ENCODE measurements at regions not wholly inside any gene's neighbourhood (a gene's known extent, or its start where the extent isn't known, plus 50 kb on each side); places are given as distances from the start of the nearest gene placed in this dataset.
"Not testable (repeated sequence)": the region's sequence is repeated elsewhere in the genome, so short reads cannot be mapped to it uniquely, and the experiment has no call there.

DNA sequence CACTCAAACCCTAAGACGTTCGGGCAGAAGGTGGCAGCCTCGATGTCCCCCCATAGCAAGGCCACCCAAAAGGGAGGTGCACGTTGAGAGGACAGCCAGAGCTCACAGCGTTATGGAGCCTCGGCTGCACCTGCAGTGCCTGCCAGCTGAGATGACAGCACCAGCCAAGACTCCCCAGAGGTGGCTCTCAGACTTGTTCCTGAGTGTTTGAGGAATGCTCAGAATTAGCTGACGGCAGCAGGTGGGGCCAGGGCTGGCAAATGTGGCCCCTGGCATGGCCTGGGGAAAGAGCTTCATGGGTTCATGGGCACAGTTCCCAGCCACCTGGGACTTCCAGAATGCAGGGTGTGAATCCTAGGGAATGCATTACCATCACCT lies 177.8 kb downstream of the KLF13 start:
- no peaks in the 10 kb centered on the region for H3K27me3 ChIP-seq
- peaks cover 0 to 6% (median 0%) of the 10 kb centered on the region in 3 donors for H3K36me3 ChIP-seq
- intact Hi-C loops (cut with DNase I; ENCODE audit: low total_unique reads), result no loop called here
- no peak overlapping the region for H3K4me3 ChIP-seq
- no peak for DNase-seq
- H3K27ac ChIP-seq, result no peak overlapping the region
- H3K4me1 ChIP-seq, result no peaks in the 10 kb centered on the region
- TF ChIP-seq CTCF (IDR thresholded peaks at IDR 0.05), result no peak
- H3K9me3 ChIP-seq, result no peaks in the 10 kb centered on the region

DNA sequence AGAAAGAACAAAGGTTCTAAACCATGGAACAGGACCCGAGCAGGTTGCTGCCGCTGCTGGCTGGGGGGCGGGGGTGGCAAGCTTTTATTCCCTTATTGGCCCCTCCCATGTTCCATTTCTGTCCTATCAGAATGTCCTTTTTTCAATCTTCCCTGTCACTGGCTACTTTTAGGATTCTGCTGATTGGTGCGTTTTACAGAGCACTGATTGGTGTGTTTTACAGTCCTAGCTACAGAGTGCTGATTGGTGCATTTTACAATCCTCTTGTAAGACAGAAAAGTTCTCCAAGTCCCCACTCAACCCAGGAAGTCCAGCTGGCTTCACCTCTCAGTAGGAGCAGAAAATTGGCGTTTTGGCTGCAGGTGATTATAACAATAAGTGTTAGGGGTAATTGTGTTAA lies 180.9 kb downstream of the KLF13 start:
- H3K27ac ChIP-seq; intact Hi-C loops (cut with DNase I; ENCODE audit: low total_unique reads); H3K9me3 ChIP-seq; H3K36me3 ChIP-seq; DNase-seq; H3K27me3 ChIP-seq; H3K4me3 ChIP-seq; H3K4me1 ChIP-seq: not testable (repeated sequence)

DNA sequence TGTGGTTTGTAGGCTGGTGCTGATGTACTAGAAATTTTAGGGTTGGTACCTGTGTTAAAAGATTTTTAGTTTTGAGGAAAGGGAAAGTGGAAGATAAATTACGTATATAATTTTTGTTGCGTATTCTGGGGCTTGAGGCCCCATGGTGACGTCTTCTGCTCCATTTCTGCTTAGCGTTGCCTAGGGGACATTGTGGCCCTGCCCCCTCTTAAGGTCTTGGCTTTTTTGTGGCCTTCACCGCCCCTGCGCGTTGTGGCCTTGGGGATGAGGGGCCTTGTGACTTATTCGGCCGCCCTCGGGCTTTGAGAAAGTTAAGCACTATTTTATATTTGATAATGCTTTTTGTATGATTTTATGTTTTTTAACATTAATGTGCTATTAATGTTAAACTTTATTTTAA lies 182.0 kb downstream of the KLF13 start:
- Histone ChIP-seq H3K27me3 (no peaks in the 10 kb centered on the region), H3K27ac (no peak overlapping the region), H3K36me3 (no peaks in the 10 kb centered on the region), H3K9me3 (no peaks in the 10 kb centered on the region), H3K4me3 (no peak overlapping the region), H3K4me1 (no peaks in the 10 kb centered on the region)
- intact Hi-C loops (cut with DNase I; ENCODE audit: low total_unique reads), result no loop called here
- no peak for DNase-seq
- TF ChIP-seq CTCF (IDR thresholded peaks at IDR 0.05), result no peak

- H3K9me3 ChIP-seq, result no peaks in the 10 kb centered on the region
- no peaks in the 10 kb centered on the region for H3K27me3 ChIP-seq
- H3K4me3 ChIP-seq, result no peak overlapping the region
- intact Hi-C loops (cut with DNase I; ENCODE audit: low total_unique reads), result no loop called here
- TF ChIP-seq CTCF (IDR thresholded peaks at IDR 0.05), result no peak
- DNase-seq, result no peak
- no peaks in the 10 kb centered on the region for H3K36me3 ChIP-seq
- H3K27ac ChIP-seq, result no peak overlapping the region
- no peaks in the 10 kb centered on the region for H3K4me1 ChIP-seq
Measured at GRCh38 chr15:31510057-31510456, 183.4 kb downstream of the KLF13 start.

DNA sequence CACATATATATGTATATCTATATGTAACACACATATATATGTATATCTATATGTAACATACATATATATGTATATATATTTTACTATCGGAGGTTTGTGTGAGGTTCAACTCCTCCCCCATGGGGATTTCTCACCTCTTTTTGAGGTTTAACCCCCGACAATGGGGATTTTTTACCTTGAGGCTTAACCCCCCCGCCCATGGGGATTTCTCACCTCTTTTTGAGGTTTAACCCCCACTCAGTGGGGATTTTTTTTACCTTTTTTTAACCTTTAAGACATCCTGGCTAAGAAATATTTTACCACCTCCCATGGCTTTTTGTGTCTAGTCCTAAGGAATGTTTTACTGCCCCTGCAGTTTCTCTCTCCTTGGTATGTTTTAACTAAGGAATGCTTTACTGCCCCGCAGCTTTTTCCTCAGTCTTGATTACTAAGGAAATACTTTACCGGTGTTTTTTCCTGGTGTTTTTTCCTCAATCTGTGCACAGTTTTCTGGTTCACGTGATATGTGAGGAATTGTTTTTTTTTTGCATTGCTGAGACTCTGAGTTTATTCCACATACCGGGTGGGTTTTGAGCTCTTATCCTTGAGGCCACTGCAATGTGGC lies 185.2 kb downstream of the KLF13 start:
- Histone ChIP-seq H3K27ac (no peak overlapping the region), H3K27me3 (no peaks in the 10 kb centered on the region), H3K36me3 (no peaks in the 10 kb centered on the region), H3K4me3 (no peak overlapping the region), H3K9me3 (no peaks in the 10 kb centered on the region), H3K4me1 (no peaks in the 10 kb centered on the region)
- no peak for DNase-seq
- intact Hi-C loops (cut with DNase I; ENCODE audit: low total_unique reads), result no loop called here
- TF ChIP-seq CTCF (IDR thresholded peaks at IDR 0.05), result no peak

DNA sequence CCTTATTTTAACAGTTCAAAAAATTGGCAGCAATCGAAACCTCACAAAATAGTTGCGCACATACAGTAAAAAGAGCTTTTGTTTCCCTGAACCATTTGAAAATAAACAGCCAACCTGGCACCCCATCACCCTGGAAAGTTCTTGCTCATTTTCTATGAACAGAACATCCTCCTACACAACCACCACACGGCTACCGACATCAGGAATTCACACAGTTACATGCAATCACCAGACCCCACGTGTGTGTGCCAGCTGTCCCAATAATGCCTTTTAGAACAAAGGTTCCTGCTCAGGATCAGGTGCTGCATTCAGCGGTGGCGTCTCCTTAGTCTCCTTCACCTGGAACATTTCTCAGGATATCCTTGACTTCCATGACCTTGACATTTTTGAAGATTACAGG lies 186.5 kb downstream of the KLF13 start:
- H3K27me3 ChIP-seq, result no peaks in the 10 kb centered on the region
- no peak overlapping the region for H3K4me3 ChIP-seq
- H3K9me3 ChIP-seq, result no peaks in the 10 kb centered on the region
- H3K27ac ChIP-seq, result no peak overlapping the region
- no peak for TF ChIP-seq CTCF (IDR thresholded peaks at IDR 0.05)
- no peaks in the 10 kb centered on the region for H3K4me1 ChIP-seq
- intact Hi-C loops (cut with DNase I; ENCODE audit: low total_unique reads), result no loop called here
- no peak for DNase-seq
- no peaks in the 10 kb centered on the region for H3K36me3 ChIP-seq

All from tibial artery (tissue), 4 donors.